Hepatocyte (in vitro differentiated cells): ENCODE measurements at regions not wholly inside any gene's neighbourhood (a gene's known extent, or its start where the extent isn't known, plus 50 kb on each side); places are given as distances from the start of the nearest gene placed in this dataset.

Source experiments
- DNase-seq: peaks from one replicate; pipeline ENCODE4 v3.0.0-alpha.2; 2016; ENCODE audit warnings: low spot score
- H2AFZ ChIP-seq: fragments of 200-600 bp; sonication (generic); 2 replicates; pipeline ENCODE4 v1.6.0; 2016; ENCODE audit warnings: antibody characterized with exemption, mild to moderate bottlenecking
- H3K27ac ChIP-seq: fragments of 200-600 bp; sonication (generic); 2 replicates; pipeline ENCODE4 v1.5.1; 2016; ENCODE audit warnings: mild to moderate bottlenecking
- H3K27me3 ChIP-seq: fragments of 200-600 bp; sonication (generic); 2 replicates; pipeline ENCODE4 v1.6.1; 2016
- H3K36me3 ChIP-seq: fragments of 200-600 bp; sonication (generic); replicated peaks from 2 replicates; pipeline ENCODE4 v1.5.1; 2016; ENCODE audit warnings: low read depth; ENCODE audit not compliant: insufficient read depth
- H3K4me1 ChIP-seq: fragments of 200-600 bp; sonication (generic); 2 replicates; pipeline ENCODE4 v1.5.1; 2016; ENCODE audit warnings: mild to moderate bottlenecking, moderate library complexity; ENCODE audit not compliant: insufficient read depth
- H3K4me2 ChIP-seq: fragments of 200-600 bp; sonication (generic); 2 replicates; pipeline ENCODE4 v1.6.0; 2016
- H3K4me3 ChIP-seq: fragments of 200-600 bp; sonication (generic); 2 replicates; pipeline ENCODE4 v1.5.1; 2016; ENCODE audit warnings: mild to moderate bottlenecking
- H3K79me2 ChIP-seq: fragments of 200-600 bp; sonication (generic); 2 replicates; pipeline ENCODE4 v1.6.0; 2017; ENCODE audit warnings: mild to moderate bottlenecking
- H3K9me2 ChIP-seq: fragments of 200-600 bp; sonication (generic); replicated peaks from 2 replicates; pipeline ENCODE4 v1.6.0; 2017; ENCODE audit warnings: mild to moderate bottlenecking; ENCODE audit not compliant: insufficient read depth
- H3K9me3 ChIP-seq: fragments of 200-600 bp; sonication (generic); 2 replicates; pipeline ENCODE4 v1.5.1; 2016; ENCODE audit warnings: low read depth, mild to moderate bottlenecking
- H4K20me1 ChIP-seq: fragments of 200-600 bp; sonication (generic); 2 replicates; pipeline ENCODE4 v1.6.0; 2016; ENCODE audit warnings: mild to moderate bottlenecking; ENCODE audit not compliant: insufficient read depth, poor library complexity, severe bottlenecking
- CTCF ChIP-seq: fragments of 200-600 bp; sonication (generic); IDR thresholded peaks from 2 replicates; pipeline ENCODE4 v1.5.1; 2016; ENCODE audit warnings: antibody characterized with exemption, mild to moderate bottlenecking; ENCODE audit not compliant: poor library complexity
- EZH2 ChIP-seq: fragments of 200-600 bp; sonication (generic); IDR thresholded peaks from 2 replicates; pipeline ENCODE4 v1.6.1; 2016; ENCODE audit warnings: antibody characterized with exemption, mild to moderate bottlenecking, borderline replicate concordance
- EZH2phosphoT487 ChIP-seq: fragments of 200-600 bp; sonication (generic); IDR thresholded peaks from one replicate; pipeline ENCODE4 v1.6.1; 2018; ENCODE audit warnings: antibody characterized with exemption, mild to moderate bottlenecking, low read depth, moderate library complexity; ENCODE audit not compliant: unreplicated experiment, severe bottlenecking
- WGBS: methylation state at CpG from one replicate; pipeline ENCODE4 v1.1.6; 2016; ENCODE audit warnings: low lambda C conversion rate; ENCODE audit errors: missing lambda C conversion rate; 5-methylcytosine and 5-hydroxymethylcytosine counted together

- H3K36me3 ChIP-seq: no peaks in the 10 kb centered on the region
- H3K27me3 ChIP-seq: no peaks in the 10 kb centered on the region
- H3K4me2 ChIP-seq: no peak overlapping the region
- H3K4me1 ChIP-seq: peaks cover 5% of the 10 kb centered on the region
- 69% methylated on average over 2 of the region's 2 CpGs for WGBS
- DNase-seq: peak; percentile 35
- no peak overlapping the region for H2AFZ ChIP-seq
- no peaks in the 10 kb centered on the region for H3K9me3 ChIP-seq
- peak overlapping the region; percentile 64 for H3K27ac ChIP-seq
- H3K4me3 ChIP-seq: no peak overlapping the region
- TF ChIP-seq EZH2phosphoT487 (no peak), CTCF (no peak), EZH2 (no peak)
- no peaks in the 10 kb centered on the region for H3K9me2 ChIP-seq
- no peaks in the 10 kb centered on the region for H3K79me2 ChIP-seq
- no peaks in the 10 kb centered on the region for H4K20me1 ChIP-seq
Measured at GRCh38 chr3:34298653-34299052, 500.2 kb downstream of the PDCD6IP start.

- Histone ChIP-seq H3K4me2 (no peak overlapping the region), H3K27ac (no peak overlapping the region), H3K79me2 (no peaks in the 10 kb centered on the region), H3K9me3 (no peaks in the 10 kb centered on the region), H3K9me2 (no peaks in the 10 kb centered on the region), H2AFZ (no peak overlapping the region), H3K36me3 (no peaks in the 10 kb centered on the region), H3K27me3 (no peaks in the 10 kb centered on the region), H3K4me3 (no peak overlapping the region), H4K20me1 (no peaks in the 10 kb centered on the region), H3K4me1 (peaks cover 10% of the 10 kb centered on the region)
- TF ChIP-seq EZH2 (no peak), EZH2phosphoT487 (no peak), CTCF (no peak)
- DNase-seq: no peak
- WGBS: 42% methylated on average over 3 of the region's 3 CpGs
Measured at GRCh38 chr3:34300621-34301020, 502.2 kb downstream of the PDCD6IP start.

GRCh38 chr3:34301313-34301712, 502.9 kb downstream of the PDCD6IP start:
- Histone ChIP-seq H3K36me3 (no peaks in the 10 kb centered on the region), H3K4me1 (peaks cover 10% of the 10 kb centered on the region), H3K79me2 (no peaks in the 10 kb centered on the region), H3K27ac (no peak overlapping the region), H3K4me3 (no peak overlapping the region), H3K27me3 (no peaks in the 10 kb centered on the region), H2AFZ (no peak overlapping the region), H3K9me2 (no peaks in the 10 kb centered on the region), H3K9me3 (no peaks in the 10 kb centered on the region), H3K4me2 (no peak overlapping the region), H4K20me1 (no peaks in the 10 kb centered on the region)
- WGBS: 86% methylated on average over 2 of the region's 2 CpGs
- TF ChIP-seq EZH2: no peak
- TF ChIP-seq EZH2phosphoT487: no peak
- TF ChIP-seq CTCF: no peak
- no peak for DNase-seq

- TF ChIP-seq EZH2 (no peak), CTCF (no peak), EZH2phosphoT487 (no peak)
- H3K4me3 ChIP-seq: no peak overlapping the region
- WGBS: 91% methylated on average over 6 of the region's 6 CpGs
Measured at GRCh38 chr3:34305266-34305665, 506.8 kb downstream of the PDCD6IP start.

More at GRCh38 chr3:34305266-34305665, 506.8 kb downstream of the PDCD6IP start:
- Histone ChIP-seq H2AFZ (no peak overlapping the region), H3K4me1 (peaks cover 5% of the 10 kb centered on the region), H3K9me3 (no peaks in the 10 kb centered on the region), H3K79me2 (no peaks in the 10 kb centered on the region), H3K9me2 (no peaks in the 10 kb centered on the region), H3K27ac (no peak overlapping the region), H3K4me2 (no peak overlapping the region), H4K20me1 (no peaks in the 10 kb centered on the region), H3K27me3 (no peaks in the 10 kb centered on the region), H3K36me3 (no peaks in the 10 kb centered on the region)
- no peak for DNase-seq
